ENCODE measurements at regions not wholly inside any gene's neighbourhood (a gene's known extent, or its start where the extent isn't known, plus 50 kb on each side); places are given as distances from the start of the nearest gene placed in this dataset.
"Not testable (repeated sequence)": the region's sequence is repeated elsewhere in the genome, so short reads cannot be mapped to it uniquely, and the experiment has no call there.

DNA sequence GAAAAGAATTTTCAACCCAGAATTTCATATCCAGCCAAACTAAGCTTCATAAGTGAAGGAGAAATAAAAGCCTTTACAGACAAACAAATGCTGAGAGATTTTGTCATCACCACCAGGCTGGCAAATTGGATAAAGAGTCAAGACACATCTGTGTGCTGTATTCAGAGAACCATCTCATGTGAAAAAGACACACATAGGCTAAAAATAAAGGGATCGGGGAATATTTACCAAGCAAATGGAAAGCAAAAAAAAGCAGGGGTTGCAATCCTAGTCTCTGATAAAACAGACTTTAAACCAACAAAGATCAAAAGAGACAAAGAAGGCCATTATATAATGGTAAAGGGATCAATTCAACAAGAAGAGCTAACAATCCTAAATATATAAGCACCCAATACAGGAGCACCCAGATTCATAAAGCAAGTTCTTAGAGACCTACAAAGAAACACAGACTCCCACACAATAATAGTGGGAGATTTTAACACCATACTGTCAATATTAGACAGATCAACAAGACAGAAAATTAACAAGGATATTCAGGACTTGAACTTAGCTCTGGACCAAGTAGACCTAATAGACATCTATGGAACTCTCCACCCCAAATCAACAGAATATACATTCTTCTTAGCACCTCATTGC is 55.9 kb upstream of the ACSM6 start:
- not testable (repeated sequence) for DNase-seq (ENCODE audit: low spot score)

GRCh38 chr10:95134490-95134889 is 59.5 kb upstream of the ACSM6 start:
- no peak for DNase-seq (ENCODE audit: low spot score)

- no peak for DNase-seq (ENCODE audit: low spot score)
Observed at GRCh38 chr10:95133997-95134396, 60.0 kb upstream of the ACSM6 start.

DNA sequence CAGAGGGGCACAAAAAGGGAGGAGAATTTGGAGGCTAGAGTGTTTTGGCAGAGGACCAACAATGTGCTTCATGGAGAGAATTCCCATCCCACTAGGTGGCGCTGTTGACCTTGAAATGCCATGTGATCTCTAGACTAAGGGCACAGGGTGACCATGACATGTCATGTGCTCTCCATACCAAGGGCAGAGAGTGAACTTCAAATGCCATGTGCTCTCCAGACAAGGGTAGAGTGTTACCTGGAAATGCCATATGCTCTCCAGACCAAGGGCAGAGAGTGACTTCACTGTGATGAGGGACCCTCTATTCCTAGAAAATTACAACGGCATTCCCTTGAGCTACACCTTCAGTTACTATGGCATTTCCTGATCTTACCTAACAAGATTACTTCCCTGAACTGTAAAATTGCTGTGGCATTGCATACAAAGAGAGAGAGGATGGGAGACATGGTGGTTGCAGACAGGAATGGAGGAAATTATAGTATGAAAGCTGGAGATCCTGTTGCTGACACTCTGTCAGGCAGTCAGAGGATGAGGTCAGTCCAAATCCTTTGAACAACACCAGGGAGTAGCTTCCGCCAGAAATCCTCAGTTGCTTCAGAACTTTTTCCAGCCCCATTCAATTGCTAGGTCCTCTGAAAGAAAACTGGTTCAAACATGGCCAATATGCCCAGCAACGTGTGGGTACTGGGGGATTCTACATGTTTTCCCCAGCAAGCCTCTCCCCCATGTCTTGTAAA is 60.9 kb upstream of the ACSM6 start:
- DNase-seq (ENCODE audit: low spot score) = peak; percentile 61

- DNase-seq (ENCODE audit: low spot score) = not testable (repeated sequence)
Observed at GRCh38 chr10:95130429-95130828, 61.1 kb upstream of the CYP2C8 start.

DNA sequence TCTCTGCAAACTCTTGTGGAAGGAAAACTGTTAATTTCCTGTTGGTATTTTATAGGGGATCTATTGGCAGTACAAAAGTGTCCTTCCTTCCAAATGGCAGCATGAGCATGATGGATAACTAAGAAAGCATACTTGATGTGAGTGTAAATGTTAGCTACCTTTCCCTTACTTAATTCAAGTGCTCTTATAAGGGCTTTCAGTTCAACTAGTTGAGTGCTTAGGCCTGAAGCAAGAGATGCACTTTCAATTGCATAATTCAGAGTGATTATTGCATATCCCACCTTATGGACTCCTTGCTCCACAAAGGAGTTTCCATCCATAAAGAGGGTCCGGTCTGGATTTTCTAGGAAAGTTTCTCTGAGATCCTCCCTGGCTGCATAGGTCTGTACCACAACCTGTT is 56.3 kb upstream of the CYP2C8 start:
- no peak for DNase-seq (ENCODE audit: low spot score)

DNA sequence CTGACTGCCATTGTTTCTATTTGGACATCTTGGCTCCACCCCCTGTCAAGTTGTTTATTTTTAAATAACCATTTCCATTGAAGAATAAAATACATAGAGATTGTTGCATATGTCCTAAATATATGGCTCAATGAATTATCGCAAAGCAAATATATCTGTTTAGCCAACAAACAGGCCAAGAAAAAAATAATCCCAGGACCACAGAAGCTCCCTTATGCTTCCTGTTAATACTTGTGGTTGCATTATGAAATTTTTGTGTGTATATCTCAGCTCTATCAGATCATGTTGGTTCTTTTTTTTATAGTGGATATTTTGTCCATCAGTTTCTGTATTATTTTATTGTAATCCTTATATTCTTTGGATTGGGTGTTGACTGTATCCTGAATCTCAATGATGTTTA is 53.4 kb upstream of the CYP2C8 start:
- DNase-seq (ENCODE audit: low spot score) = no peak

DNA sequence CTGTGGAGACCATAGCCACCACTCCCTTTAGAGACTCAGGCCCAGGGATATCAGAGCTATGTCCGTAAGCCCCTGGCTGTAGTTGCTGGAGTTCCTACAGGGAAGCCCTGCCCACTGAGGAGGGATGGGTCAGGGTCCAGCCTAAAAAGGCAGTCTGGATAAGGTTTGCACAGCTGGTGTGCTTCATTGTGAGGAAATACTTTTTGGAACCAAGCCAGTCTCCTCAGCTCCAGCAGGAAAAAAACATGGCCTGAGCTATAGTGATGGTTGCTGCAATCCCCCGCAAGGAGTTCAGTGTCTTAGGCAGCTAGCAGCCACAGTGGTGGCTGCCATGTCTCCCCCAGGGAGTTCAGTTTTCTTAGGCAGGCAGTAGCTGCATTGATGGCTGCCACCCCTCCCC is 52.6 kb upstream of the CYP2C8 start:
- DNase-seq (ENCODE audit: low spot score) = no peak

Data from AG20443 (cell line).